Posterior vena cava (tissue), 2 donors: ENCODE measurements at regions not wholly inside any gene's neighbourhood (a gene's known extent, or its start where the extent isn't known, plus 50 kb on each side); places are given as distances from the start of the nearest gene placed in this dataset.

Experiments used
- DNase-seq: peaks from one replicate; pipeline ENCODE4 v3.0.0-alpha.2; 2020; ENCODE audit warnings: low spot score
- intact Hi-C, 2 donors: fragments of 100-400 bp; cut with DNase I; formaldehyde crosslinking; loops; one replicate each; pipeline versions ENCODE4 v1.14.1 to v1.14.2; 2022 to 2023
- donor health status: DM: yes; HTN: yes; CAD: no.
- donor health status: DM: yes; HTN: yes; CAD: no.

DNA sequence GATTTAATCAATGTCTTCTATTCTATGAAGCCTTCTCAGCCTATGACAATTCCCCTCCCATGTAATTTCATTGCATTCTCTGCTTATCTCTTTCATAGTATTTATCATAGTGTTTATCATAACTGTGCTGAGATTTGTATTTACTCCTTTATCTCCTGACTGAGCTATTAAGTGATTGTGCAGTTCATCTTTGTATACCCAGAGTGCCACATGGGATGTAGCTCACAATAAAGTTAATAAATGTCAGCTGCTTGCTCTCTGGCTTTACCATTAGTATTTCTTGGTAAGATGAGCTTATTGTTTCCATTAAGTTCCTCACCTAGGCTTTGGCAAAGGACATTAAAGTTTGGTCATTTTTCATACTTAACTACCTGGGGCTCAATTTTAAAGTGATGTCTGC, 275.1 kb upstream of the MPDZ start:
- intact Hi-C loops: no loop called here
- no peak for DNase-seq

DNA sequence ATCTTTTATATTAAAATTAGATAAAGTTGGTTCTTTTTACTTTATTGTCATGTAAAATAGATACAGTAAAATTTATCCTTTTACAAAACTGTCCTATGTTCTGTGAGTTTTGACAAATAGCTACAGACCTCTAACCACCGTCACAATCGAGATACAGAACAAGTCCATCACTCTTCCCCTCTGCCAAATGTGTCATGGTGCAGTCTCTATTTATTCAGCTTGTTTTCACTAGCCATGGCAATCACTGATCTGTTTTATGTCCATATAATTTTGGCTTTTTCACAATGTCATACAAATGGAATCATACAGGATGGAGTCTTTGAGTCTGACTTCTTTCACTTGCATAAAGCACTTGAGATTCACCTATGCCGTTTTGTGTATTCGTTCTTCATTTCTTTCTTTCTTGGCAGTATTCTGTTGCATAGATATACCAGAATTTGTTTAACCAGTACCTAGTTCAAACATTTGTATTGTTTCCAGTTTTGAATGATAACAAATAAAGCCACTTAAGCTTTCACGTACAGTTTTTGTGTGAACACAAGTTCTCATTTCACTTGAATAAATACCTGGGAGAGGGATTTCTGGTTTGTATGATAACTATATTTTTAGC, 273.2 kb upstream of the MPDZ start:
- intact Hi-C loops: no loop called here
- DNase-seq: no peak

DNA sequence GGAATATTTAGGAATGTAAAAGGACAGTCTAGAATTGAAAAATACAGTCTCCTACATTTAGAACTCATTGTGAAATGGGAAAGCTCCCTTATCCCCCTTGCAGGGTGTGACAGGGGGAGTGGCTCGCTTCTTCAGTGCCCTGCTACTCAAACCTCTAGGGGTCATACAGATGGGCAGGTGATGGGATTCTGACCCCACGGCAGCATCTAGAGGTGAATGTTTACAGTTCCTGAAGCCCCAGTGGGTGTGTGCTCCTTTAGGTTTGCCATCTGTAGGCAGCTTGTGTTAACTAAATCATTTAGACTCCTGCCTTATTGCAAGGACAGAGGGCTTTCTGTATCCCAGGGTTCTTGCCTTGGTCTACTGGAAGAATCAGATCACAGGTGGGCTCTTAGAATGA, 271.0 kb upstream of the MPDZ start:
- intact Hi-C loops: no loop called here
- no peak for DNase-seq

DNA sequence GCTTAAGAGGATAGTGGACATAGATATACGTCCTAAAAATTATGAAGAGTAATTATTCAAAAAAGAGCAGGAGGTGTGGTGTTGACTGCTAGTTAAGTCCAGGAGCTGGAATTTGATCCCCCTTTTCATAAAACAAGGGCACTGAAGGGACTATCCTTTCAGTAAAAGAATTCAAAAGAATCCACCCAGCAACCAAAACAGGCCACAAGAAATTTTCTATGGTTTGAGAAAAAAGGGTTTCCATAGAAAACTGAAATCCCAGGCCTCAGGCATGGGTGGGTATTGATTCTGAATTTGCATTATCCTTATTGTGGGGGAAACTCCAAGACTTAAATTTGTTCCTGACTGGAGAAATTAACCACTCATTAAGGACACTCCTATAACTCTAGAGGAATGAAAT, 269.0 kb upstream of the MPDZ start:
- DNase-seq: no peak
- intact Hi-C loops: no loop called here

DNA sequence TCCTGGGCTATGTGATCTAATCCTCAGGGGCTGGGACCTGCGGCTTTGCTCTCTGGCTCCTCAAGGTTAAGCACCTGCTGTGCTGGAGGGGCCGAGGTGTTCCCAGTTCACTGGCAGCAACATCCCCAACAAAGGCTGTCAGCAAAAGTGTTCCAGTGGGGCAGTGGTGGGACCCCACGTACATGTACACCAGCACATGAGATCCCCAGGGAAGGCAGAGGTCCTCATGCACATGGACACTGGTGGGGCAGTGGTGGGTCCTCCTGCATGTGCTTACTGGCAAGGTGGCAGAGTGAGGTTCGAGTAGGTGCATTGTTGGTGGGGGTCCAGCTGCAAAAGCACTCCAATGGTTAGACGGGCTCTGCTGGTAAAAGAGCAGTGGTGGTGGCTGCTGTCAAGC, 255.6 kb upstream of the MPDZ start:
- no peak for DNase-seq

DNA sequence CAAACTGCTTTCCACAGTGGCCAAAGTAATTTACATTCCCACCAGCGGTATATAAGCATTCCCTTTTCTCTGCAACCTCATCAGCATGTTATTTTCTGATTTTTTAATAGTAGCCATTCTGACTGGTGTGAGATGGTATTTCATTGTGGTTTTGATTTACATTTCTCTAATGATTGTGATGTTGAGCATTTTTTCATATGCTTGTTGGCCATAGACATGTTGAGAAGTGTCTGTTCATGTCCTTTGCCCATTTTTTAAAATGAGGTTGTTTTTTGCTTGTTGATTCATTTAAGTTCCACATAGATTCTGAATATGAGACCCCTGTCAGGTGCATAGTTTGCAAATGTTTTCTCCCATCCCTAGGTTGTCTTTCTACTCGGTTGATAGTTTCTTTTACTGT, 254.5 kb upstream of the MPDZ start:
- DNase-seq: no peak
- intact Hi-C loops: no loop called here

More for the DNA sequence above, 255.6 kb upstream of the MPDZ start:
- intact Hi-C loops: no loop called here

DNA sequence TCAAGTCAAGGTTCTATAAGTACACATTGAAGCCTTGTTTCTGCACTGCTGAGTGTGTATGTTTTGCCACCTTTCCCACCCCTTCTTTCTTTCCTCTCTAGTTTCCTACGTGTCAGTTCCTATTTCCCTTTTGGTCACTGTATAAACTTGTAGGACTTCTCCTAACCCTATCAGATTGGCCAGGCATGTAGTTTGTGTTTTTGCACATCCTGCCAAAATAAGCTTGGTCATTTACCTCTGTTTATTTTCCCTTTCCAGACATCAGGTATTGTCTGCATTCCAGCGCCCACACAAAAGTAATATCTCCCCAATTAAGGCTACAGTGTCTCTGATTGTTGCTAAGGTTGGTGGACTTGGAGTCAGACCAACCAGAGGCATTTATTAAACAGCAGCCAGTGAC, 252.9 kb upstream of the MPDZ start:
- intact Hi-C loops: no loop called here
- no peak for DNase-seq

DNA sequence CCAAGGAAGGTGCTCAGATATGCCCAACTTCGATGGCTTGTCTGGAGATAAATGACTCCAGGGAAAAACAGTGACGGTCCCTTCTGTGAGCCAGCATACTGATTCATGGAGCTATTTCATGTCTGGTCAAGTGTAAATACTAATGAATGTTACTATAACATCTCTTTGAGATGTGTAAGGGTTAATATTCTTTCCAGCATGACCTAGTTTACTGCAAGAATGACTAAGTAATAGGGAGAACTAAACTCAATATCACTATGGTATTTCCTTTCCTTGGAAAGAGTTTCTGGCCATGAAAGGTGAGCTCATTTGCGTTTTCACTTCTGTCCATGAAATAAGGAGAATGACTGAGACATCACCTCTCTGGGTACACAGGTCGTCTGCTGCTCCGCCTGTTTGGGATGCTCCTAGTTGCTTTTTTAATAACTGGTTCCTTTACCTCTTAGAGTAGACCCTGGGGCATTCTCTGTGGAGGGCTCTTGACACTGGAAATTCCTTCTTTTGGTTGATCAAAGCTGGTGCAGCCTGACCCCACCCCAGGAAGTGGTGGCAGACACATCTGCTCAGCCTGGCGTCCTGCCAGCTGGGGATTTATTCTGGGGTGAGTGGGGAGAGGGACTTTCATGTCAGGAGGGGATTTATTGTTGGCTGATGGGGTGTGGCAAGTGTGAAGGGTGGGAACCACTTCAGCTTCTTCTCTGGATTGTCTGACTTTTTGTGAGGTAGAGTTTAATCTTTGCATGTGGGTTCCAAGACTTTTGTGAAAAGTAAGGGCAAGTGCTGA, 250.0 kb upstream of the MPDZ start:
- intact Hi-C loops: no loop called here

DNA sequence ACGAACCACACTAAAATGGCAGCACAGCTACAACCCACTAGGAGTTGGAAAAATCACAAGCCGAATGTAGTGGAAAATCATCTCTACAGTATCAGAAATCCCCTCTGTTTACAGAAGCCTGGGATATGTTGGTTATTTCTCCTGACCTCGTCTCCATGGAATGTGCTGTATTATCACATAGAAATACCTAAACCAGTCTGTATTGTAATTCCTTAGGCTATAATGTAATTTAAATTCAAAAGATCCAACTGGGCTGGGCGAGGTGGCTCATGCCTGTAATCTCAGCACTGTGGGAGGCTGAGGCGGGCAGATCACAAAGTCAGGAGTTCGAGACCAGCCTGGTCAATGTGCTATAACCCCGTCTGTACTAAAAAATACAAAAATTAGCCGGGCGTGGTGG, 244.8 kb upstream of the MPDZ start:
- intact Hi-C loops: no loop called here

More for the DNA sequence above, 250.0 kb upstream of the MPDZ start:
- DNase-seq: no peak

DNA sequence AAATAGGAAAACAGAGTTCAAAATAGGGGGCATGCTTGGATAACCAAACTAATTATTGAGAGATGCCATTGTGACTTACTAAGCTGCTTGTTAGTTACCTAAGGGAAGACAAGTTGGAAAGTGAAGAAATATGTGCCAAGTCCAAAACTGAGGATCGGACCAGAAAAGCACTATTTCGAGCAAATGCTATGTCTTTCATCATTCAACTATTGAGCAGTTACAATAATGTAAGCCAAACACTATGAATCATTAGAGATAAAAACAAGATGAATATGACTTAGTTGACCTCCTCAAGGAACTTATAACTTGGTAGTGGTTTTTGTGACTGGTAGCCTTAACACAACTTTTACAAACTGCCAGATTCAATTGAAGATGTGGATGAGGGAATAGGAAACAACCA, 240.6 kb upstream of the MPDZ start:
- intact Hi-C loops: no loop called here
- no peak for DNase-seq

More for the DNA sequence above, 244.8 kb upstream of the MPDZ start:
- DNase-seq: no peak

DNA sequence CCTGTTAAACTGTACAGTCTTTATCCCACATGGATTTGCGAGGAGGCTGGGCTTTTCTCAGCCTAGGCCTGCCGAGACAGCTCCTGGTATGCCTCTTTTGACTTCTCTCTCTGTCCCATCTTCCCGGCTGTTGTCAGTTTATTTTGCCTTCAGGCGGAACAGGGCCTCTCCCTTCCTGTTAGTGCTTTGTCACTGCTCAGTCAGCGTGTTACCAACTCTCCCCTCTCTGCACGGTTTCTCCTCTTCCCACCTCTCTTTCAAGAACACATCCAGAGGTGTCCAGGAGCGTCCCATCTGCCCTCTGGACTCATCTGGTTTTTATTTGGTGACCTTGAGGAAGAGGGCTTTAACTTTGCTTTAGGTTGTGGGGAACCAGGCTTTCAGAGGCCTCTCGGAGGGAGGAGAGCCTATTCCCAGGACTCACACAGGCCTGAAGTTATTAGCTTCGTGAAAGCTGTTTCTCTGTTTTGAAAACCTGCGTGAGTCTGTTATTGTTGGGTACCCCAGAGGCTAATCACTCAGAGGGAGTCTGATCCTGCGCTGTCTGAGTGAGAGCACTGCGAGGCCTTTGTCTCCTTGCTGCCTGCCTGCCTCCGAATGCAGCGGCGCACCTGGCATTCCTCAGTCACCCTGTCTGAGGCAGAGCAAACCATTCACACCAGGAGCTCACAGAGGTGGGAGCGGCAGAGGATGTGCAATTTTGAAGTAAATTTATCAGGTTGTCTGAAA, 234.4 kb upstream of the MPDZ start:
- DNase-seq: no peak
- intact Hi-C loops: no loop called here

DNA sequence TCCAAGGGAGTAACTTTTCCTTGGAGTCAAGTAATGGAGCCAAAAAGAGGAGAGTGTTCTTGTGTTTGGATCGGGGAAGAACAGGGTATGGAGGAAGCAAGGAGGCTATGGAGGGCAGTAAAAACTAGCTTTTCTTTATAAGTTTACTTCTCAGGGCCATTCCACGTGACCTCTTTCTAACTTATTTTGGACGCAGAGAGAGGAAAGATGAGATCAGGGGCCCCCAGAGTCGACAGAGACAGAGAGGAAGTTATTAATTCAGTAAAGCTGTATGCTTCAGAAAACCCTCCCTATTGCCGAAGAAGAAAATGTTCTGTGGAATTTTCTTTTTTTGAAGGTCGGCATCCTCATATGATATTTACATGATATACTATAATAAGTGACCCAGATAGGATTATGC, 233.8 kb upstream of the MPDZ start:
- intact Hi-C loops: no loop called here
- DNase-seq: no peak

DNA sequence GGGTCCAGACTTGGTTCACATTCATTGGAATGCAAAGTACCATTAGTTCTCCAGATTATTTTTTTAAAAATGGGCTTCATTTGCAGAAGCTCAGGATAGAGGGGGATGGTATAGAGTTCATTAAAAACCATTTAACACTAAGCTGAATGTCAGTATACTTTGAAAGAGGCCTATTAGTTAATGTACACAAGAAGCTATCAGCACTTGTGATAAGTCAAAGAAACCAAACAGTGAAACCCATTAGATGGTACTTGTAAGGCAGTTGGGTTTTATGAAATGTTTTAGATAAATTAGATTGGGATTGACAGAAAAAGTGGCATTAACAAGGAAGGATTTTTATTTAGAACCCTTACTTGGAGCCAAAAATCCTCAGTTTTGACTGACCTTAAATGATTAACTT, 229.2 kb upstream of the MPDZ start:
- intact Hi-C loops: no loop called here
- DNase-seq: no peak

DNA sequence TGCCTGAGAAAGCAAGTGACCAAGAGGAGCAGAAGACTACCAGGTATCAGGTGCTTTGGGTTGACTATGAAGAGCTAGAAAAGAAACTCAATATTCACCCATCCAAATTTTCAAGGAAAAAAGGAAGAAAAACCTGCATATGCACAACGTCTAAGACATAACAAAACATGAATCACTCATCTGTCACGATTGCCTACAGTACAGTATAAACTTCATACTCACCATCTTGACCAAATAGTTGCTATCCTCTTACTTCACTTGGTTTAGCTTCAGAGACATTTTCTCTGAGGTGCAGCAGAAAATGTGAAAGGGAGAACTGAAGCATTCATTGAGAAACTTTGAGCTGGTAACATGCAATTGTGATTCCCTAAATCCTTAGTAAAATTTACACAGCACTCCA, 228.6 kb upstream of the MPDZ start:
- intact Hi-C loops: no loop called here
- no peak for DNase-seq

DNA sequence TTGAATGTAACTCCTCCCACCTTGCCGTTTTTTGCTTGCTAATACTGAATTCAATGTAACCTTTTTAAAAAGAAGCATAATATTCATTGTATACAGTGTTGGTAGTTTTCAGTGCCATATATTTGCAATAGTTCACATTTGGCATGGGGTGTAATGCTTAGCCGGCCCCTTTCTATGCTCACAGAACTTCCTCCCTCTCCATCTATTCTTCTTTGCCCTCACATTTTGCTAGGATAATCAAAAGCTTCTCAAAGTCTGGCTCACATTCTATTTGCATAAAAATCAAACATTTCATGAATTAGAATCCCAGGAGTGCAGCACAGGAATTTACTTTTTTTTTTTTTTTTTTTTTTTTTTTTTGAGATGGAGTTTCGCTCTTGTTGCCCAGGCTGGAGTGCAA, 226.3 kb upstream of the MPDZ start:
- no peak for DNase-seq
- intact Hi-C loops: no loop called here

DNA sequence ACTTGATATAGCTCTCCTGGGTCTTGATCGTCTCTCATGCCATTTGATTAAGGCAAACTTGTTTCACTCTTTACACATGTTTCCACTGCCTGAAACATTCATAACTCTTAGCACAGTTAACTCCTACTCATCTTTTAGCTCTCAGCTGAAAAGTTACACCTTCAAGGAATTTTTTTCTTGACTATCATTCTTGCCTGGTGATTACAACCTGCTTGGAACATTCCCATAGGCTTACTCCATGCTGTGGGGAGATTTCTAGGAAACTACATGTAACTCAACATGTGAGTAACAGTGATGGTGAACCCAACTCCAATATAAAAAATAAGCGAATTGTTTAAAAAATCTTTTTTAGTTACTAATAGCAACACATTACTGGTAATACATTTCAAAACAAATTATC, 224.1 kb upstream of the MPDZ start:
- DNase-seq: no peak
- intact Hi-C loops: no loop called here

DNA sequence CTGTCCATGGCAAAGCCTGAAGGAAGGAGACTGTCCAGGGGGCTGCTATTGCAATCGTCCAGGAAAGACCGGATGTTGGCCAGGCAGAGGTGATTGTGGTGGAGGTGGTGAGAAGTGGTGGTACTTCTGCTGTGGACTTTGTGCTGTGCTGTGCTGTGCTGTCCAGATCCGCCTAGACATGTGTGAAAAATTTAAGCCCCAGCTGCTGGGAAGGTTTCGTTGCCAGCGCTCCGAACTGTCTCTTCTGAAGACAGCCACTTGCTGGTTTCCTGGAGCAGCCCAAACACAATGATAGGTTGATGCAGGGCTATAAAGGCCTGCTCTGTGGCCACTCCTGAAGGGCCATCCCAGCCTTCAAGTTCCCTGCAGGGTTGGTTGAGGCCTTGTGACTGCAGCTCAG, 223.0 kb upstream of the MPDZ start:
- no peak for DNase-seq
- intact Hi-C loops: no loop called here

DNA sequence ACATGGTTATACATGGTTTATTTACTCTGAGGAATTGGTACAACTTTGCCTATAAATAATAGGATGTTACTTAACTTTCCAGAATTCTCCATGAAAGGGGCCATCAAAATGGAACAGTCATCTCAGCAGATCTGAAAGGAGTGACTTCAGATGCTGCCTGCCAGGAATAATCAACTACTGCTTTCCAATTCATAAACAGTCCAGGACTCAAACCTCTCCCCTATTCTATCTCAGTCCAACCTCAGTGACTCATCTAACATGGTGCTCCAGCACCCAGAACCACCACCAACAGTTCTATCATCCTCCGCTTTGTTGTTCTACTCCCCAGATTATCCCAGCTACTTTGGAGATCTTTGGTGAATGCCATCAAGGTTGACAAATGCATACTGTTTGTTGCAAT, 221.5 kb upstream of the MPDZ start:
- intact Hi-C loops: no loop called here

DNA sequence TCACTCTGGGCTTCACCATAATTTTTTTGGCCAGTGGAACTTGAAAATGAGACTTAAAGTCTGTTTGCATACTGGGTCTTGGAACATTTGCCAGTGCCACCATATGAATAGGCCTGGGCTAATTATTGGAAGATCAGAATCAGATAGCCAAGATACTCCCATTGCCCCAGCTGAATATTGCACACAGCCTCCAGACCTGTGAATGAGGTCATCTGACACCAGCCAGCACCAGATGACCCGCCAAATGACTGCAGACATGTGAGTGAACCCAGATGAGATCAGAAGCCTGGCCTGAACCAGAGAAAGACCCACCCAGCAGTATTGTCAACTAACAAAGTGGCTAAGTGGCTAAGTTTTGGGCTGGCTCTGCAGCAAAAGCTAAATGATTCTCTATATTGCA, 220.5 kb upstream of the MPDZ start:
- intact Hi-C loops: no loop called here
- no peak for DNase-seq

More for the DNA sequence above, 221.5 kb upstream of the MPDZ start:
- DNase-seq: no peak

DNA sequence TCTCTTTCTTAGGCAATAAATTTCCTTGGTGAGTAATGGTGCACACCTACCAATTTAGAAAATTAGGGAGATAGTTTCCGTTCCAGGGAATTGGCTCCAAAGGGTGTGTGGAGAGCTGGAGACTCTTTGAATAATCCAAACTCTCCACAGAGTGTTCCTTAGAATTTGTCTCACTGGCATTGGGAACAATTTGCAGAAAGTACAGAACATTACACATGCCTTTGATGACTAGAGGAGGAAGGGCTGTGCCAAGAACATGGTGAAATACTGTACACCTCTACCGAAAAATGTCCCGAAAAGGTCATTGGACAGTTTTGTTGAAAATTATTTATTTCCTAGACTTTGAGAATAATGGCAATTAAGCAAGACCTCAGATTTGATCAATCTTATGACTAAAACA, 214.2 kb upstream of the MPDZ start:
- intact Hi-C loops: no loop called here
- no peak for DNase-seq
